ENCODE measurements at regions not wholly inside any gene's neighbourhood (a gene's known extent, or its start where the extent isn't known, plus 50 kb on each side); places are given as distances from the start of the nearest gene placed in this dataset.

- TF ChIP-seq JUND (IDR thresholded peaks at IDR 0.05): no peak
- TF ChIP-seq REST (IDR thresholded peaks at IDR 0.05): no peak
- TF ChIP-seq MAX (IDR thresholded peaks at IDR 0.05): no peak
Measured at GRCh38 chr18:2258954-2259353, 312.4 kb downstream of the METTL4 start.
